ENCODE measurements at regions not wholly inside any gene's neighbourhood (a gene's known extent, or its start where the extent isn't known, plus 50 kb on each side); places are given as distances from the start of the nearest gene placed in this dataset.
"Not testable (repeated sequence)": the region's sequence is repeated elsewhere in the genome, so short reads cannot be mapped to it uniquely, and the experiment has no call there.

- FAIRE-seq (no peak), DNase-seq (ENCODE audit: insufficient read length, low spot score) (no peak)
- TF ChIP-seq, protein P1, sequence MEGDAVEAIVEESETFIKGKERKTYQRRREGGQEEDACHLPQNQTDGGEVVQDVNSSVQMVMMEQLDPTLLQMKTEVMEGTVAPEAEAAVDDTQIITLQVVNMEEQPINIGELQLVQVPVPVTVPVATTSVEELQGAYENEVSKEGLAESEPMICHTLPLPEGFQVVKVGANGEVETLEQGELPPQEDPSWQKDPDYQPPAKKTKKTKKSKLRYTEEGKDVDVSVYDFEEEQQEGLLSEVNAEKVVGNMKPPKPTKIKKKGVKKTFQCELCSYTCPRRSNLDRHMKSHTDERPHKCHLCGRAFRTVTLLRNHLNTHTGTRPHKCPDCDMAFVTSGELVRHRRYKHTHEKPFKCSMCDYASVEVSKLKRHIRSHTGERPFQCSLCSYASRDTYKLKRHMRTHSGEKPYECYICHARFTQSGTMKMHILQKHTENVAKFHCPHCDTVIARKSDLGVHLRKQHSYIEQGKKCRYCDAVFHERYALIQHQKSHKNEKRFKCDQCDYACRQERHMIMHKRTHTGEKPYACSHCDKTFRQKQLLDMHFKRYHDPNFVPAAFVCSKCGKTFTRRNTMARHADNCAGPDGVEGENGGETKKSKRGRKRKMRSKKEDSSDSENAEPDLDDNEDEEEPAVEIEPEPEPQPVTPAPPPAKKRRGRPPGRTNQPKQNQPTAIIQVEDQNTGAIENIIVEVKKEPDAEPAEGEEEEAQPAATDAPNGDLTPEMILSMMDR (IDR thresholded peaks at IDR 0.05; ENCODE audit: insufficient read depth, missing control alignments), result no peak
These were observed 477.9 kb upstream of the CA10 start for GRCh38 chr17:52636443-52636842.

DNA sequence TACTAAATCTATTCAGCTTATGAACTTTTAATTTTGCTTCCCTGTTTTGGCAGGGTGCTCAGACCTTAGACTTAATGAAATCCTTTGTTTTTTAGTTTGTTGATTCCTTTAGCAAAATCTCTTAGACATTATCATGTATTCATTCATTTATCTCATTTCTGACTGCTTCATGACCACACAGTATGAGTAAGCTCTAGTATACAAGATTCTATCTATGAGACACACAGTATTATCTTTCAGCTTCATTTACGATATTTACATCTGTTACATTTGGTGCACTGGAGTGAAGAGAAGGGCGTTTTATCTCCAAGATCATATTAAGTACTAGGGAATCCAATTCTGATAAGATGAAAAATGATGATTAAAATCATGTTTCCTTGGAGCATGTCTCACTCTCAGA, 448.1 kb upstream of the CA10 start:
- FAIRE-seq (no peak), DNase-seq (ENCODE audit: insufficient read length, low spot score) (no peak)
- TF ChIP-seq, protein P1 (IDR thresholded peaks at IDR 0.05; ENCODE audit: insufficient read depth, missing control alignments), result no peak

- DNase-seq (ENCODE audit: insufficient read length, low spot score) (no peak), FAIRE-seq (no peak)
- TF ChIP-seq, protein P1 (IDR thresholded peaks at IDR 0.05; ENCODE audit: insufficient read depth, missing control alignments), result no peak
These were observed 447.6 kb upstream of the CA10 start for GRCh38 chr17:52606098-52606497.

DNA sequence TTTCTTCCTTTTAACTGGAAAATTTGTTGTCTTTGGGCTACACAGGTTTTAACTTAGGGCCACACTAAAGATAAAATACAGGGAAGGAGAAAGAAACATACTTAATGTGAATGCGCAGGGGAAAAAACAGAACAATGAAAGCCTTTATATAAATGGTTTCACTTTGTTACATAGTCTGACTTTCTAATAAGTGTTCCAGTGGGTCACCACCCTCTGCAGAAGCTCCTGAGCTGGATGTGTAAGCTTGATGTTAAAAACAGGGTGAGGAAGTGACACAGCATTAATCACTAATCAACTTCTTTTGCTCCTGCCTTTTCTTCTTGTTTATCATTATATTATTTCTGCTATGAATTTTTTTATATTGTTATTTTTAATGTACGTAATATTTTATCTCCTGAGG, 445.6 kb upstream of the CA10 start:
- FAIRE-seq, result no peak
- DNase-seq (ENCODE audit: insufficient read length, low spot score), result no peak
- TF ChIP-seq, protein P1 (IDR thresholded peaks at IDR 0.05; ENCODE audit: insufficient read depth, missing control alignments), result no peak

DNA sequence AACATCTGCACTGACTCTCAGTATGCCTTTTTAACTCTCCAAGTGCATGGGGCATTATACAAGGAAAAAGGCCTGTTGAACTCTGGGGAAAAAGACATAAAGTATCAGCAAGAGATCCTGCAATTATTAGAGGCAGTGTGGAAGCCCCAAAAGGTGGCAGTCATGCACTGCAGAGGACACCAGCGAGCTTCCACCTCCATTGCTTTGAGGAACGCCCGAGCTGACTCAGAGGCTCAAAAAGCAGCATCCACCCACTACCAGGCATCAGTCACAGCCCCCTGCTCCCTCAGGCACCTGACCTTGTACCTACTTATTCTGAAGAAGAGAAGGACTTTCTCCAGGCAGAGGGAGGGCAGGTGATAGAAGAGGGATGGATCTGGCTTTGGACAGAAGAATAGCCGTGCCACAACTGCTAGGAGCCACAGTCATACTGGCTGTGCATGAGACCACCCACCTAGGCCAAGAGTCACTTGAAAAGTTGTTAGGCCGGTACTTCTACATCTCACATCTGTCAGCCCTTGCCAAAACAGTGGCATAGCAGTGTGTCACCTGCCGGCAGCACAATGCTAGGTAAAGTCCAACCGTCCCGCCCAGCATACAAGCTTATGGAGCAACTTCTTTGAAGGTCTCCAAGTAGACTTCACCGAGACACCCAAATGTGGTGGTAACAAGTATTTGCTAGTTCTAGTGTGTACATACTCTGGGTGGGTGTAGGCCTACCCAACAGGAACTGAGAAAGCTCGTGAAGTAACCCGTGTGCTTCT, 439.1 kb upstream of the CA10 start:
- not testable (repeated sequence) for DNase-seq (ENCODE audit: insufficient read length, low spot score); FAIRE-seq

DNA sequence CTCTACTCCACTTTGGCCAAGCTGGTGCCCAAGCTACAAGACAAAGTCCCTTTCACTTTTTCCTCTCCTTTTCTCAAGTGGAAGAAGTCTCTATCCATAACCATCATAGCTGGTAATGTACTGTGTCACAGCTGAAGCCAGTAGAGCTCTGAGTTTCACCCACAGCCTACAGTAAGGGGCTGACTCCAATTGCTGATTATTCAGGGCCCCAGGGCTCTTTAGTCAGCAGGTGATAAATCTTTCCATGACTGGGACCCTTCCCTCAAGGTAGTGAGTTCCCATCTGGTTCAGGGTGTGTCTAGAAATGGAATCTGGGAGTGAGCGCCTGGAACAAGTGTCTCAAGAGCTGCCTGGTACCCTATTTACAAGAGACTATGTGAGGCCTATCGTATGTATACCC, 436.0 kb upstream of the CA10 start:
- DNase-seq (ENCODE audit: insufficient read length, low spot score), result no peak
- no peak for FAIRE-seq
- TF ChIP-seq, protein P1 (IDR thresholded peaks at IDR 0.05; ENCODE audit: insufficient read depth, missing control alignments), result no peak

- TF ChIP-seq, protein P1 (IDR thresholded peaks at IDR 0.05; ENCODE audit: insufficient read depth, missing control alignments), result no peak
- FAIRE-seq (no peak), DNase-seq (ENCODE audit: insufficient read length, low spot score) (no peak)
These were observed 388.5 kb upstream of the CA10 start for GRCh38 chr17:52546990-52547389.
